Loucy (cell line): ENCODE measurements at regions not wholly inside any gene's neighbourhood (a gene's known extent, or its start where the extent isn't known, plus 50 kb on each side); places are given as distances from the start of the nearest gene placed in this dataset.

Source experiments
- CTCF ChIP-seq: fragments of 200-600 bp; sonication (generic); conservative IDR thresholded peaks from 2 replicates; pipeline ENCODE4 v1.5.1; 2014; ENCODE audit warnings: mild to moderate bottlenecking, antibody characterized with exemption, low read length
- EZH2phosphoT487 ChIP-seq: fragments of 200-600 bp; IDR thresholded peaks from 2 replicates; pipeline ENCODE4 v1.6.1; 2018; ENCODE audit warnings: antibody characterized with exemption, mild to moderate bottlenecking, moderate library complexity, borderline replicate concordance

DNA sequence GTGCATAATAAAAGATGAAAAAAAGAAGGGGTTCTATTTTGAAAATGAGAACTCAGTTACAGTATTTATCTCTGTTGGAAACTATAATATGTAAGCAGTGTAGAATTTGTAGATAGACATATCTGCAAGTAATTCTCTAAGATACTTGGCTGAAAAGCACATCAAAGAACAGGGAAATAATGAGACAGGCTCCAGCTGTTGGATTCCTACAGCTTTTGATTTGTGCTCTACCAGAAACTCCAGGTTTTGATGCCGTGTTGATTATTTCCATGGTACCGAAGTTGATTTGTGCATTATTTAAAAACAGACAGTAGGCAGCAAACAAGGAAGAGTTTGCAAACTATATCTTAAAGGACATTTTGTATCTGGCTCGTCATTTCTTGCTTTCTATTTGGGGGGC lies 2098.7 kb upstream of the WWC1 start:
- TF ChIP-seq CTCF (no peak), EZH2phosphoT487 (no peak)
